HG02970 (cell line): ENCODE measurements at regions not wholly inside any gene's neighbourhood (a gene's known extent, or its start where the extent isn't known, plus 50 kb on each side); places are given as distances from the start of the nearest gene placed in this dataset.
"Not testable (repeated sequence)": the region's sequence is repeated elsewhere in the genome, so short reads cannot be mapped to it uniquely, and the experiment has no call there.

Source experiments
- ATAC-seq: cut with Tn5 transposase; IDR thresholded peaks from one replicate; pipeline ENCODE4 v1.9.1; 2021; ENCODE audit warnings: mild to moderate bottlenecking, moderate library complexity, moderate number of reproducible peaks; ENCODE audit not compliant: unreplicated experiment, low FRiP score

DNA sequence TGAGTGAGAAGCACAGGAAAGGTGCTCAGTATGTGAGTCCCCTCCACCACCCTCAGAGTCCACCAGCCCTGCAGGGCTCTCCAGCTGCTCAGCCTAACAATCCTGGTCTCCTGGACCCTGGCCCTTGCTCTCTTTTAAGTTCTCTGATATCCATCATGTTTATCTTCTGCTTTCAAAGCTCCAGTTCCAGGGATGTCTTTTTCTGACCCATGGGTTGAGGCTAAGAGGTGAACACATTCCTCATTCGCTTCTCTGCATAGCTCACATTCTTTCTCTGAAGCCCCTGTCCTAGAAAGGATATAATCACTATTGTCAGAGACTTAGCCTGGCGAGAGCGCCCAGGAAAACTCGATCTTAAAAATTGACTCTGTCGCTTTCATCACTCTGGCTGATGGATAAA lies 86.4 kb downstream of the ARL4C start:
- no peak for ATAC-seq

DNA sequence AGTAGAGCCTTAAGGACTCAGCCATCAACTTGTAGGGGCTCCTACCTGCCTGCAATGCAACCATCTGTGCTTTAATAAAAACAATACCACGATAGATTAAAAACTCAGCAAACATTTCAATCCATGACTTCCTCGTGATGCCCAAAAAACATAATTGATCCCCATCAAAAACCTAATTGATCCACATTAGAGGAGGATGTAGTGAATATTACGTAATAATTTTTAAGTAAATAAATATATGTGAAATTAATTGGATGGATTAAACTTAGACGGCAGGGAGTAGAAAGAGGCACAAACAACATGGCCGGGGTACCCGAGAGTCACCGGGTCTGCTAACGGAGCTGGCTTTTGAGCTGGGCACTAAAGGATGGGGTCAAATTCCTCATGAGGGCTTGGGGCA lies 87.3 kb downstream of the ARL4C start:
- no peak for ATAC-seq

DNA sequence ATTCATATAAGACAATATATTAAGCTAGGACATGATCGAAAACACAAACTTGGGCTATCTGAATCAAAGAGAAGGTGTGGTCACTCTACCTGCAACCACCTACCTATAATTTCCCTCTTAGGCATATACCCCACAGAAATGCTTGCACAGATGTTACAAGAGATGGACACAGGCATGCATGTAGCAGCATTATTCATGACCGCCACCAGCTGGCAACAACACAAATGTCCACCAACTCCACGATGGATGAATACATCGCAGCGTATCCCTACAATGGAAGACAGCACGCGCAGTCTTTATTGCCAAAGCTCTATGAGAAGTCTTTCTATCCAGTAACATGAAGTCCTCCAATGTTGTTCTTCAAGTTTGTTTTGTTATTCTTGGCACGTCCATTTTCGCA lies 90.8 kb downstream of the ARL4C start:
- ATAC-seq: no peak

DNA sequence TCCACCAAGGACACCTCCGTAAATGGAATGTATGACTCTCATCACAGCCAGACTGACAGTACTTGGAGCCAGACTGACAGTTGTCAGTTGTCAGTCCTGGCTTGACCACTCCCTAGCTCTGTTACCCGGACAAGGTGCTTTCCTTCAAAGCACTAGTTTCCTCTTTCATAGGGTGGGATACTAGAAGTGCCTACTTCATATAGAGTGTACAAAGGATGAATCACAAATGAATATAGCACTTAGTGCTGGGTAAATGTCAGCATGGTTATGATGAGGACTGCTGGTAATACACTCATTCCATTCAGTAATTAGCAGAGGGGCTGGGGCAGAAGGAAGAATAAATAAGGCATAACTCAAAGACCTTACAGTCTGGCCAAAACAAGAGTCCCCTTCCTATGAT lies 91.4 kb downstream of the ARL4C start:
- ATAC-seq: no peak

DNA sequence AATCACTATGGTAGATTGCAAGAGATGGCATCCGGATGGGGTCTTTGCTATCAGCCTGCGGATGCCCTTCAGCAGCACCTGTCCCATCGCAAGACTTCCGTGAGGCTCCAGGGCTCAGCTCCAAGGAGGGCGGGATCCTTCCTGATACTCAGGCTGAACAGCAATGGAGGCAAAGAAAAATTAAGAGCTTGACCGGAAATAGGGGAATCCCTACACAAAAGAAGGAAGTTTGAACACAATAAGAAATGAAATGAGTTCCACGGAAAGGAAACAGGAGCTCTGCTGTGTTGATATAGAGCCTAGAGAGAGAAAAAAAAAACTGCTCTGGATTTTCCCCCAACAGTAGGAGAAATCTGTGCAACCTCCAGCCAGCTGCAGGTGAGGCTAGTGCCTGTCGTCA lies 91.9 kb downstream of the ARL4C start:
- ATAC-seq: no peak

DNA sequence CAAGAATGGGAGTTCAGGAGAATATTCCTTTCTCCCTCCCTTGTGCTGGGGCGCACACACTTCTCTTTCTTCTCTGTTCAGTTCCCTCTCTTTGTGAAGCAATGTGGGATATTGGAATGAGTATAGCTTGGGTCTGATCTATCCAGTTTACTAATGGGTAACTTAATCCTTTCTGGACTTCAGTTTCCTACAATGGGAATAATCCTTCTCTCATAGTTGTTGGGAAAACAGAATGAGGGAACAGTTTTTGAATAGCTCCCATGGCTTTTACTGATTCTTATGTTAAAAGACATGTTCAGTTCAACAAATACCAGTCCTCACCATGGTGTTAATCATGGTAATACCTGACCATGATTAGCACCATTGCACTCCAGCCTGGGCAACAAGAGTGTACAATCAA lies 93.1 kb downstream of the ARL4C start:
- ATAC-seq: no peak

DNA sequence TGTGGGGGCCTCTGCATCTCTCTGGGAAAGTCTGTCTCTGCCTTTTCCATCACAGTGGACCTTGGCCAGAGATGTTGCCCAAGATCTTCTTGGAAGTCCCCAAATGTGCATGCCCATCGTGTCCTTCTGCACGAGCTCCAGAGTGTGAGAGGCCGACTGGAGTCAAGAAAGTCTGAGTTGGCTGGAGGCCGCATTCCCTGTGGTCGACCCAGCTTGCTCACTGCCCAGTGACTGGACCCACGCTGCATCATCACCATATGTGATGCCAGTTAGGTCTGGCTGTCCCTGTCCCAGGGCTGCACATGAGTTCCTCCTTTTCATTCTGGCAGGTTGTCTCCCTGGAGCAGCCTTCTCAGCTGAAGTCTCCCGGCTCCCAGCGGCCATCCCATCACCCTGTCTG lies 93.8 kb downstream of the ARL4C start:
- ATAC-seq: no peak

DNA sequence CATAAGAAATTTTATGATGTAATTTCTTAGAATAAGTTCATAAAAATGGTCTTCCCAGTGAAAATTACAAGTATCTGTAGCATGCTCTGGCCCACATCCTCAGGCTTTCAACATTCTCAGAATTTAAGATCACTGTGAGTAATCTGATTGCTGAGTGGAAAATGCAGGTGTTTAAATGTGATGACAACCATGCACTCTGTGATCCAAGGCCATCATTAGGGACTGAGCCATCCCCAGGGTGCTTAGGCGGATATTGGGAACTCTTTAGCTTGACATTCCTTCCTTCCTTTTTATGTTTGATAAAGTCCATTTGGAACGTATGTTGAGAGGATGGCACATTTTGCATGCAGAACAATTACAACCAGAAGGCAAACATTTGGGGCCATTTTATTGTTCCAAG lies 95.5 kb downstream of the ARL4C start:
- ATAC-seq: no peak

DNA sequence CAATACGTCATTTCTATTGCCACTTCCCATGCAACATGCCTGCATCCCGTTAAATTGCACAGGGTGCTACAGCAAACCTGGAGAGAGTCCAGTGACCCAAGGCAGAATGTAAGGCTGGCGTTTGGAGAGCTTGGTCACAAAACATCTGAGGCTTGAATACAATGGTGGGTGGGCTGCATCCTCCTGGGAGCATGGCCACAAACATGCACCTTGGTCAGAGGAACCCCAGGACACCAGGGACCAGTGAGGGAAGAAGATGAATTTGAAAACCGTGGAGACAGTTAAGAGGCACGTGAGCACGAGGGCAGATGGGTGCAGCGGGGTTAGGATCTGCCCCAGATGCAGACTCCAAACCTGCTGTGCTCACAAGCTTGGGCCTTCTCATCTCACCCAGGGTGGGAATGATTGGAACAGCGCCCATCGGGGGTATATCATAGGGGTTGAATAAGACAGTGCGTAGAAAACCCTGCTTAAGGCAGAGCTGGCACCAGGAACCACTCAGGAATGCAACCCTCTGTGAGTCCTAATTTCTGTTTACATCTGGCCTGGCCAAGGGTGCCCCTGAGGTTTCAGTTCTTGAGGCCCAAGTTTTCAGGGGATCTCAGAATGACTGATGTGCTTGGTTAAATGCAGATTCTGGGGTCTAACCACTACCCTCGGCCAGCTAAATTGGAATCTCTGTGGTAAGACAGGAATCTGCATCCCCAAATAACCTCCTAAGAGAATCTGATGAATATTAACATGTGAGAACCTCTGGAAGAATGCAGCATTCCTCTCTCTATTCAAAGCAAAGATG lies 97.2 kb downstream of the ARL4C start:
- ATAC-seq: no peak

DNA sequence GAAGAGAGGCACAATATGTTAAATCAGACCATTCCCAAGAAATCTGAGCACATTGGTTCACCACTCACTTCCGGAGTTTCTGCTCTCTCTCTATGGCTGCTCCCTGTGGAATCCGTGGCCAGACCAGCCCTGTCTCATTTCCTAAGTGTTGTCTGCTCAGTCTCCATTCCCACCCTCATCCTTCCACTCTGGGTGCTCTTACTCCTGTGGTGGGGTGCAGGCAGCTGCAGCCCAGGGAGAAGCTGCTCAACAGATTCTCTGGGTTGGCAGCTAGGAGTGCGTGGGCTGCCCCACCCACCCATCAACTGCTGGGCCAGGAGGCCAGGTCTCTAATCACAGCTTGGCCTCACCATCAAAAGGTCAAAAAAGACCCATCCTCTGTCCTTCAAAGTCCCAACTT lies 98.3 kb downstream of the ARL4C start:
- ATAC-seq: no peak

DNA sequence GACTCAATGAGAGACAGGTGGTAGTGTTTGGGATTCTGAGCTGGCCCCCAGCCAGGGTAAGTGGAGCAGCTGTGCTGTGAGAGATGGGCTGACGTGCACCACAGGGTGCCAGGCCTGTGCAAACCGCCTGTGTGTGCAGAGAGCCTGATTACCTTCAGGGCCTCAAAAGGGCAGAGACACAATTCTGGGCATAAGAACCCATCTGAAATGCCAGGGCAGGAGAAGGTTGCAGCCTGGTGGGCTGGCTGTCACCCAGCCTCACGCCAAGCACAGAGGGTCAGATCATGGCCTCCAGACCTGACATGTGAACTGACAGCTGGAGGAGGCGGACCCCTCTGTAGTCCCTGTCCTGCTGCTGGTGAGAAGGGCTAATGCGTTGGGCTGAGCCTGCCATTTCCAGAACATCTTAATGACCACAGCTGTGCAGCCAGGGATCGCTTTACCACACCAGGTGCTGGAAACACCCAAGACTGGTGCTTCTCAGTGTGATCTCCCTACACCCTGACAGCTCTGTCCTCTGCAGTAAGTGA lies 100.9 kb downstream of the ARL4C start:
- no peak for ATAC-seq

DNA sequence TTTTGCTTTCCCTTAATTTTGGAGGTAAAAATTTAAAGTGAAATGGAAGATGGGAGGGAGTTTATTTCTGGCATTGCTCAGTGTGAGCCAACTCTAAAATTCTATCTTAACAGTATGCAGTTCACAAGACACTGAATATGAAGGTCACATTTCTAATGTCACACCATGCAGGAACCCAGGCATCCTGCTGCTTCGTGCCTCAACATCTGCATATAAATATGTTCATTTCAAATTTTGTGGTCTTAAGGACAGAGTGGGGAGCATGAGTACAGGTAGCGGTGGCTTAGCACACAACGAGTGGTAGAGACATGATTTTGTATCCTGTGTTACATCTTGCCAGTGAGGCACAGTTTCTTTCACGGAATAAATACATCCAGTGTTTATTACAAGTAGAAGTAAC lies 102.4 kb downstream of the ARL4C start:
- ATAC-seq: no peak

DNA sequence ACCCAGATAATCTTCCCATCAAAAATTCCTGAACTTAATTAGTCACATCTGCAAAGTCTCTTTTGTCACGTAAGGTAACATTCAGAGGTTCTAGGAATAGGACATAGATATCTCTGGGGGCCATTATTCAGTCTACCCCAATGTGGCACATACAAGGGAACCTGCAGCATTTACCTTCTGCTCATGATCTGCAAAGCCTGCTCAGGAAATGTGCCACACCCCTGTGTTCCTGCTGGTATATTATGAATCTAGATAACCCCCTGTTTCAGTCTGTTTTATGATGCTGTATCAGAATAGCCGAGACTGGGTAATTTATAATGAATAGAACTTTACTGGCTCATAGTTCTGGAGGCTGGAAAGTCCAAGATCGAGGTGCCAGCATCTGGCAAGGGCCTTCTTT lies 103.5 kb downstream of the ARL4C start:
- ATAC-seq: no peak

DNA sequence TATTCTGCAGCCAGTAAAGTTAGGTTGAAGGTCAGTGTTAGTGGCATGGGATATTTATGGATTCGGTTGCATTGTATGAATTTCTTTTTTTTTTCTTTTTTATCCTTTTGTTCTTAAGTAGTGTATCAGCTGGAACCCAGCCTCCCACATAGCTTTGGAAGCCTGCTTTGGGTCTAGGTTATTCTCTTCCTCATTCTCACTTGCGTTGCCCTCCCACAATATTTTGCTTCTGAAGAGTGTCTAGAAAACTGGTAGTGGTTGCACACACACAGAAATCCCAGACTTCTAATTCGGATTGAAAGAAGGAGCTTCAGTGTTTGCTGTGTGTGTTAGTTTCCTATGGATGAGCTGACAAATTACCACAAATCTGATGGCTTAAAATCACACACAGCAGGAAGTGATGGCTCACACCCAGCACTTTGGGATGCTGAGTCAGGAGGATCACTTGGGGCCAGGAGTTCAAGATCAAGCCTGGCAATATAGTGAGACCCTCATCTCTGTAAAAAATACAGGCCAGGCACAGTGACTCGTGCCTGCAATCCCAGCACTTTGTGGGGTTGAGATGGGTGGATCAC lies 104.8 kb downstream of the ARL4C start:
- no peak for ATAC-seq

DNA sequence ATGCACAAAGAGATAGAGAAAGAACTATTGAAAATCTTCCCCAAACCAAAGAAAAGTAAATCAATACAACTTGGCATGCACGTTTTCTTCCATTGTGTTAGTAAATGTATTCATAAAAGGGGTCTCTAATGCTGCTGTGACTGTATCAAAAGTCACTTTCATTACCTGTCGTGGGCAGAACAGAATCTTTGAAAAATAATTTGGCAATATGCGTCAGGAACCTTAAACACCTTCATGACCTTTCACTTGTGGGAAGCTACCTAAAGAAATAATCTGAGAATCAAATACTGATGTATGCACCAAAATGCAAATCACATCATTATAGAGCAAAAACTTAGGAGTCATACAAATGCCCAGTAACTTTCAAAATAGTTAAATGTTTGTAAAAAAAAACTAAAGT lies 105.3 kb downstream of the ARL4C start:
- no peak for ATAC-seq

DNA sequence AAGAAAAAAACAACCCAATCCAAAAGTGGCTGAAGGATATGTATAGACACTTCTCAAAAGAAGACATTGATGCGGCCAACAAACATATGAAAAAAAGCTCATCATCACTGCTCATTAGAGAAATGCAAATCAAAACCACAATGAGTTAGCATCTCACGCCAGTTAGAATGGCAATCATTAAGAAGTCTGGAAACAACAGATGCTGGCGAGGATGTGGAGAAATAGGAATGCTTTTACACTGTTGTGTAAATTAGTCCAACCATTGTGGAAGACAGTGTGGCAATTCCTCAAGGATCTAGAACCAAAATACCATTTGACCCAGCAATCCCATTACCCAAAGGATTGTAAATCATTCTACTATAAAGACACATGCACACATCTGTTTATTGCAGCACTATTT lies 107.2 kb downstream of the ARL4C start:
- ATAC-seq: not testable (repeated sequence)

DNA sequence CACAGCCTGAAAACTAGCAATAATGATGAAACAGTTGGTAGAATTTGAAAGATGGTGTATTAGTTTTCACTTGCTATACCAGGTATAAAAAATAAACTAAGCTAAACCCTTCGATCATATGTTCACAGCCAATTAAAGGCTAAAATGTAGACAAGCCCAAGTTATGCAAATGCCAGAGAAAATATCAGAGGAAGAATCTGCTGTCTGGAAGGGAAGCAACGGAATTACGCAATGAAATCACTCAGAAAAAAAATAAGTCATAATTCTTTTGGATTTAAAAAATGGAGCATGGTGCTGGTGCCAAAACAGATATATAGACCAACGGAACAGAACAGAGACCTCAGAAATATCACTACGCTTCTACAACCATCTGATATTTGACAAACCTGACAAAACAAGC lies 108.3 kb downstream of the ARL4C start:
- ATAC-seq: no peak

DNA sequence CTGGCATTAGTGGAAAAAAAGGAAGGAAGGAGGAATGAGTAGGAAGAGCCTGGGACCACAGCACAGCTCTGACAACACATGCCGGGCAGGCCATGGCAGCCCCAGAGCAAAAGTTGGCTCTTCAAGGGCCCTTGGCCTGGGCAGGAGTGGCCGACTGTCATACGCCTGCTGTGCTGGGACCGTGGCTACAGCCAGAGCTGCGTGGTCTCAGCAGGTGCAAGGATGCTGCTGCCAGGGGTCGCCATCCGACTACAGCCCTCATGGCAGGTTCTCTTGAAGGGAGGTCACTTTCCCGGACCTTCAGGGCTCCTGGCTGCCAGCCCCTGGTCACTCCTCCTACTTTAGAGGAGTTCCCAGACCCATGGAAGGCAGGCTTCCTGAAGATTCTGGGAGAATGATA lies 109.9 kb downstream of the ARL4C start:
- ATAC-seq: no peak

DNA sequence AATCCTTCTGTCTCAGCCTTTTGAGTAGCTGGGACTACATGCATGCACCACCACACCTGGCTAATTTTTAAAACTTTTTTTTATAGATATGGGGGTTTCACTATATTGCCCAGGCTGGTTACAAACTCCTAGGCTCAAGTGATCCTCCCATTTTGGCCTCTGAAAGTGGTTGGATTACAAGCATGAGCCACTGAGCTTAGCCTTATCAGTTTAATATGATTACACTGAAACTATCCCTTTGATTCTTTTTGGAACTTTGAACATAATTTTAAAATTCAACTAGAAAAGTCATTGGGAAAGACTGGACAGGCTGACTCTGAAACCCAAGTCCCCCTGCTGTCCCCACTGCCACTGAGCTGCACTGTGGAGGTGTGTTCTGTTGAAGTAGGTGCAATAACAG lies 114.8 kb downstream of the ARL4C start:
- ATAC-seq: no peak

DNA sequence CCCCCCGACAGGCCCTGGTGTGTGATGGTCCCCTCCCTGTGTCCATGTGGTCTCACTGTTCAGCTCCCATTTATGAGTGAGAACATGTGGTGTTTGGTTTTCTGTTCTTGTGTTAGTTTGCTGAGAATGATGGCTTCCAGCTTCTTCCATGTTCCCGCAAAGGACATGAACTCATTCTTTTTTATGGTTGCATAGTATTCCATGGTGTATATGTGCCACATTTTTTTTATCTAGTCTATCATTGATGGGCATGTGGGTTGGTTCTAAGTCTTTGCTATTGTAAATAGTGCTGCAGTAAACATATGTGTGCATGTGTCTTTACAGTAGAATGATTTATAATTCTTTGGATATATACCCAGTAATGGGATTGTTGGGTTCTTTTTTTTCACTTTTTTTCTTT lies 117.9 kb downstream of the ARL4C start:
- ATAC-seq: not testable (repeated sequence)

DNA sequence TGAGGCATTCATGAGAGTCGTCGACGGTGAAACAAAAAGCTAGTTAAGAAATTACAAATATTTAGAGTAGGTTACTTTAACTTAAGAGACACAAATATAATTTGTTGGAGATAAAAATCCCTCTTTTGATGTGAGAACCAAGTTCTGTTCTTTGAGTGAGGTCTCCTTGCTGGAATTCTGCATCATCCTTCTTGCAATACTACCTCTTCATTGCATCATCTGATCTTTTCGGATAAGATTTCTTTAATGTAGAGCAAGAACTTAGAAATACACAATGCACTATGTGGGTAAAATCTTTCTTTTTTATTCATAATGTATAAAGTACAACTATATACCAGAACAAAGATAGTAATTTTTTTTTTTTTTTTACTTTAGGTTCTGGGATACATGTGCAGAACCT lies 118.4 kb downstream of the ARL4C start:
- ATAC-seq: no peak

DNA sequence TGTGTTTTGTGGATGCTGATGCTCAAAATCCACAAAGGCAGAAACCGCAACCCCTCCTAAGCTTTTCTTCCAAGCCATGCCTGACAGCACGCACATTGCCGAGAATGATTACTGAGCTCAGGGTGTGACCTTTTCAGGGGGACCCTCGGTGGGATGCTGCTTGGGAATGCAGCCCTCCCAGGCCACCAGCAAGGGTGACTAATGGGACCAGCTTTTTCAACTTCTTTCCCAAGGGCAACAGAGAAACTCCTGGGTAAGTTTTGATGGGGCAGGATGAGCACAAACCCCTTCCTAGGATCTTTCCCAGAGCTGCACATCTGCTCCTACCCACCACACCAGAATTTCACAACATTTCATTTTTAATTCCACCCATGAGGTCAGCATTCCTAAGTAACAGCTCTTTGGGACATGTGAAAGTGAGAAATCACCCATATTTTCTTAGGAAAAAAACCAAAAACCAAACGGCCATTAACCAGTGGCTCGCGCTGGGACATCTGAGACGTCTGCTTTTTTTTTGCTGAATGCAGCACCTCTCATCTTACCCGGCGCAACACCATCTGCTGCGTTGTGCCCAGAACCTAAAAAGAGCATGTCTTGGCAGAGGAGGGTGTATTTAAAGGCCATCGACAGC lies 119.0 kb downstream of the ARL4C start:
- ATAC-seq: no peak
